ENCODE measurements at regions not wholly inside any gene's neighbourhood (a gene's known extent, or its start where the extent isn't known, plus 50 kb on each side); places are given as distances from the start of the nearest gene placed in this dataset.

DNA sequence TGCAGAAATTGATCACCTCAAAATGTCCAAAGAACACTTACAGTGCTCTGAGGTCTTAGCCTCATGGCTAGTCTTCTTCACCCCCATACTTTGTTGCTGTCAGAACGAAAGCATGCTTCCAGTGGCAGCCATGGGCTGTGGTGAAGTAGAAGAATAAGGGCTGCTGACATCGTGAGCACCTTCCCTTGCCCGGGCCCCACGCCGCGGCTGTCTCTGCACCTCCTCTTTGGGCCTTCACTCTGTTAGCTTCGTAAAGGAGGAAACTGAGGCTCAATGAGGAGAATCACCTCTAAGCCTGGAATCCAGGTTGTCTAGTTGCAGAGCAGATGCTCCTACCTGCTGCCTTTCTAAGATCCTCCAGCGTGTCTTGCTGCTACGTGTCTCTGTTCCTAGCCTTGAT, 139.5 kb upstream of the SLC28A3 start:
- no peaks in the 10 kb centered on the region for H3K36me3 ChIP-seq (ENCODE audit: insufficient read depth, low read length)
- no peaks in the 10 kb centered on the region for H3K9me3 ChIP-seq (ENCODE audit: insufficient read depth, low read depth, low read length)
- no peaks in the 10 kb centered on the region for H3K27me3 ChIP-seq (ENCODE audit: insufficient read depth, low read length)
- Mint-ChIP-seq H3K36me3 (ENCODE audit: low read depth, unreplicated experiment) (no peaks in the 10 kb centered on the region), H3K27ac (ENCODE audit: unreplicated experiment) (no peak overlapping the region), H3K9me3 (ENCODE audit: unreplicated experiment) (peaks cover 4% of the 10 kb centered on the region), H3K27me3 (ENCODE audit: low read depth, unreplicated experiment) (peaks cover 8% of the 10 kb centered on the region), H3K4me1 (ENCODE audit: low read depth, unreplicated experiment) (no peaks in the 10 kb centered on the region), H3K4me3 (ENCODE audit: unreplicated experiment) (no peak overlapping the region)
- no peak overlapping the region for H3K4me2 ChIP-seq (ENCODE audit: low read length)
- no peak overlapping the region for H3K4me3 ChIP-seq (ENCODE audit: insufficient read depth, low read depth, low read length)
- H3K79me2 ChIP-seq (ENCODE audit: insufficient read depth, low read length), result no peaks in the 10 kb centered on the region
- FAIRE-seq, result no peak
- DNase-seq (ENCODE audit: low read depth), result no peak
- no peak overlapping the region for H3K27ac ChIP-seq (ENCODE audit: low read depth, low read length)
- TF ChIP-seq, protein P1, sequence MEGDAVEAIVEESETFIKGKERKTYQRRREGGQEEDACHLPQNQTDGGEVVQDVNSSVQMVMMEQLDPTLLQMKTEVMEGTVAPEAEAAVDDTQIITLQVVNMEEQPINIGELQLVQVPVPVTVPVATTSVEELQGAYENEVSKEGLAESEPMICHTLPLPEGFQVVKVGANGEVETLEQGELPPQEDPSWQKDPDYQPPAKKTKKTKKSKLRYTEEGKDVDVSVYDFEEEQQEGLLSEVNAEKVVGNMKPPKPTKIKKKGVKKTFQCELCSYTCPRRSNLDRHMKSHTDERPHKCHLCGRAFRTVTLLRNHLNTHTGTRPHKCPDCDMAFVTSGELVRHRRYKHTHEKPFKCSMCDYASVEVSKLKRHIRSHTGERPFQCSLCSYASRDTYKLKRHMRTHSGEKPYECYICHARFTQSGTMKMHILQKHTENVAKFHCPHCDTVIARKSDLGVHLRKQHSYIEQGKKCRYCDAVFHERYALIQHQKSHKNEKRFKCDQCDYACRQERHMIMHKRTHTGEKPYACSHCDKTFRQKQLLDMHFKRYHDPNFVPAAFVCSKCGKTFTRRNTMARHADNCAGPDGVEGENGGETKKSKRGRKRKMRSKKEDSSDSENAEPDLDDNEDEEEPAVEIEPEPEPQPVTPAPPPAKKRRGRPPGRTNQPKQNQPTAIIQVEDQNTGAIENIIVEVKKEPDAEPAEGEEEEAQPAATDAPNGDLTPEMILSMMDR (IDR thresholded peaks at IDR 0.05; ENCODE audit: insufficient read depth, low read depth, low read length), result no peak
- no peak for TF ChIP-seq EZH2 (IDR thresholded peaks at IDR 0.05; ENCODE audit: insufficient read depth, low read length)
- no peaks in the 10 kb centered on the region for H3K4me1 ChIP-seq (ENCODE audit: insufficient read depth, low read length)
- H2AFZ ChIP-seq (ENCODE audit: low read depth, low read length), result no peak overlapping the region
- H4K20me1 ChIP-seq (ENCODE audit: insufficient read depth, low read length), result no peaks in the 10 kb centered on the region
- no peak overlapping the region for H3K9ac ChIP-seq (ENCODE audit: low read length)

DNA sequence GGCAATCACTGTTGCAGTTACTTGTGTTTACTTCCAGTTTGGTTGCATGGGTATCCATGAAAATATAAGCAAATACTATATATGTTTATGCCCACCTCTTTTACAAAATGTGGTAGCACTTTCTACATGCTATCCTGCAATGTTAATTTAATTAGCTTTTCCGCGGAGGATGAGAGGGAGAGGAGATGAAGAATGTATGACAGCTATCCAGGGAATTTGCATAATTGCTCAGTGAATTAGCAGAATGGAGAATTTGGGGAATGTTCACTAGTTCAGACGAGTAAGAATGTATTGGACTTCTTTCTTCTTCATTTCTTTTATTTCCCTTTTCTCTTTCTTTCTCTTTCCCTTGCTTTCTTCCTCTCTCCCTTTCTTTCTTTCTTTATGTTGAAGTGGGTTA, 140.7 kb upstream of the SLC28A3 start:
- Histone ChIP-seq H4K20me1 (ENCODE audit: insufficient read depth, low read length) (no peaks in the 10 kb centered on the region), H3K4me1 (ENCODE audit: insufficient read depth, low read length) (no peaks in the 10 kb centered on the region)
- no peak overlapping the region for H3K27ac Mint-ChIP-seq (ENCODE audit: unreplicated experiment)

DNA sequence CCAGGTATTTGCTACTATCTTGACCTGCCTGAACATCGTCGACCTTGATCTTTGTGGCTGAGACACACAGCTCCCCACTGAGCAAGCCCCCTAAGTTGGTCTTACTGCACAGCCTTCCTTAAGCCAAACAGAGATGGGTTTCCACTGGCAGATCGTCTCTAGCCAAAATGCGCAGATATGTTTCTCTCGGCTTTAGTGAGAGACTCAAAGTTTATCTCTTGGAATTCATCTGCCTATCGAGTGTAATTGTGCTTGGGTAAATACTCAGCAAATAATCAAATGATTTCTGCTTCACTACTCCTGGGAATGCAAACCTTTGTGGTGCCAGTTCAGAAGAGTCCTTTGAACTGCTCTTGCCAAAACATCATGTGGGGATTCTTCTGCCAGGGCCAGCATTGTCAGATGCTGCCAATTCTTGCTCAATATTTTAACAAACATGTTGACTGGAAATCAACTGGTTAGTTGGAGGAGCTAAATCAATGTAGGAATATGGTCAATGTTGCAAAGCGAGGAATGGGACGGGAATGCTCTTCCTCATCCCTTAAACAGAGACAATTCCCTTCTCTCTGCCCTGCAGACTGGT, 141.2 kb upstream of the SLC28A3 start:
- no peaks in the 10 kb centered on the region for H3K4me1 ChIP-seq (ENCODE audit: insufficient read depth, low read length)
- TF ChIP-seq, protein P1 (IDR thresholded peaks at IDR 0.05; ENCODE audit: insufficient read depth, low read depth, low read length), result no peak
- no peak for TF ChIP-seq EZH2 (IDR thresholded peaks at IDR 0.05; ENCODE audit: insufficient read depth, low read length)
- no peaks in the 10 kb centered on the region for H3K79me2 ChIP-seq (ENCODE audit: insufficient read depth, low read length)
- peaks cover 8% of the 10 kb centered on the region for H3K27me3 Mint-ChIP-seq (ENCODE audit: low read depth, unreplicated experiment)
- no peaks in the 10 kb centered on the region for H3K9me3 Mint-ChIP-seq (ENCODE audit: unreplicated experiment)
- H3K4me1 Mint-ChIP-seq (ENCODE audit: low read depth, unreplicated experiment), result no peaks in the 10 kb centered on the region
- no peaks in the 10 kb centered on the region for H3K36me3 Mint-ChIP-seq (ENCODE audit: low read depth, unreplicated experiment)
- no peak overlapping the region for H3K9ac ChIP-seq (ENCODE audit: low read length)
- FAIRE-seq, result no peak
- no peaks in the 10 kb centered on the region for H3K9me3 ChIP-seq (ENCODE audit: insufficient read depth, low read depth, low read length)
- H3K27me3 ChIP-seq (ENCODE audit: insufficient read depth, low read length), result no peaks in the 10 kb centered on the region
- peak overlapping the region; percentile 26 for H3K4me2 ChIP-seq (ENCODE audit: low read length)
- no peak overlapping the region for H3K27ac ChIP-seq (ENCODE audit: low read depth, low read length)
- no peak overlapping the region for H3K4me3 ChIP-seq (ENCODE audit: insufficient read depth, low read depth, low read length)
- H4K20me1 ChIP-seq (ENCODE audit: insufficient read depth, low read length), result no peaks in the 10 kb centered on the region
- H3K27ac Mint-ChIP-seq (ENCODE audit: unreplicated experiment), result no peak overlapping the region
- H2AFZ ChIP-seq (ENCODE audit: low read depth, low read length), result no peak overlapping the region
- H3K4me3 Mint-ChIP-seq (ENCODE audit: unreplicated experiment), result no peak overlapping the region
- no peak for DNase-seq (ENCODE audit: low read depth)
- H3K36me3 ChIP-seq (ENCODE audit: insufficient read depth, low read length), result no peaks in the 10 kb centered on the region

More for the DNA sequence above, 140.7 kb upstream of the SLC28A3 start:
- Histone ChIP-seq H3K79me2 (ENCODE audit: insufficient read depth, low read length) (no peaks in the 10 kb centered on the region), H3K4me2 (ENCODE audit: low read length) (peak overlapping the region; percentile 26), H3K4me3 (ENCODE audit: insufficient read depth, low read depth, low read length) (no peak overlapping the region), H3K36me3 (ENCODE audit: insufficient read depth, low read length) (no peaks in the 10 kb centered on the region), H3K9ac (ENCODE audit: low read length) (no peak overlapping the region), H2AFZ (ENCODE audit: low read depth, low read length) (no peak overlapping the region), H3K9me3 (ENCODE audit: insufficient read depth, low read depth, low read length) (no peaks in the 10 kb centered on the region), H3K27ac (ENCODE audit: low read depth, low read length) (no peak overlapping the region), H3K27me3 (ENCODE audit: insufficient read depth, low read length) (no peaks in the 10 kb centered on the region)
- Mint-ChIP-seq H3K4me3 (ENCODE audit: unreplicated experiment) (no peak overlapping the region), H3K36me3 (ENCODE audit: low read depth, unreplicated experiment) (no peaks in the 10 kb centered on the region), H3K27me3 (ENCODE audit: low read depth, unreplicated experiment) (peaks cover 8% of the 10 kb centered on the region), H3K9me3 (ENCODE audit: unreplicated experiment) (peaks cover 4% of the 10 kb centered on the region), H3K4me1 (ENCODE audit: low read depth, unreplicated experiment) (no peaks in the 10 kb centered on the region)
- no peak for DNase-seq (ENCODE audit: low read depth)
- no peak for FAIRE-seq
- no peak for TF ChIP-seq EZH2 (IDR thresholded peaks at IDR 0.05; ENCODE audit: insufficient read depth, low read length)
